Endodermal cell (in vitro differentiated cells): ENCODE measurements at regions not wholly inside any gene's neighbourhood (a gene's known extent, or its start where the extent isn't known, plus 50 kb on each side); places are given as distances from the start of the nearest gene placed in this dataset.

Experiments
- DNase-seq: peaks from one replicate; pipeline ENCODE4 v3.0.0-alpha.2; 2017
- H3K27ac ChIP-seq: 2 replicates; pipeline ENCODE4 v1.5.1; 2013; ENCODE audit warnings: mild to moderate bottlenecking, low read depth, low read length, moderate library complexity
- H3K27me3 ChIP-seq: 2 replicates; pipeline ENCODE4 v1.6.1; 2013; ENCODE audit warnings: mild to moderate bottlenecking, low read length, moderate library complexity; ENCODE audit not compliant: insufficient read depth, control insufficient read depth, poor library complexity, severe bottlenecking
- H3K36me3 ChIP-seq: 2 replicates; pipeline ENCODE4 v1.7.0; 2013; ENCODE audit warnings: mild to moderate bottlenecking, low read length, moderate library complexity; ENCODE audit not compliant: control insufficient read depth, insufficient read depth
- H3K4me1 ChIP-seq: one replicate; pipeline ENCODE4 v1.7.0; 2013; ENCODE audit warnings: low read length; ENCODE audit not compliant: control insufficient read depth, insufficient read depth
- H3K4me3 ChIP-seq: 2 replicates; pipeline ENCODE4 v1.5.1; 2013; ENCODE audit warnings: mild to moderate bottlenecking, low read length, moderate library complexity
- H3K9ac ChIP-seq: 2 replicates; pipeline ENCODE4 v1.6.1; 2013; ENCODE audit warnings: mild to moderate bottlenecking, low read length, moderate library complexity; ENCODE audit not compliant: poor library complexity, severe bottlenecking; ENCODE audit errors: extremely low read depth
- H3K9me3 ChIP-seq: 2 replicates; pipeline ENCODE4 v1.6.1; 2013; ENCODE audit warnings: mild to moderate bottlenecking, low read length, moderate library complexity; ENCODE audit not compliant: control insufficient read depth
- H3K27ac Mint-ChIP-seq: 2 replicates; pipeline ENCODE4 v1.8.0; 2020; ENCODE audit warnings: mixed read lengths
- H3K27me3 Mint-ChIP-seq: 2 replicates; pipeline ENCODE4 v1.8.0; 2021; ENCODE audit warnings: mild to moderate bottlenecking, mixed read lengths; ENCODE audit not compliant: insufficient read depth
- H3K36me3 Mint-ChIP-seq: 2 replicates; pipeline ENCODE4 v1.8.0; 2020; ENCODE audit warnings: low read depth, mixed read lengths
- H3K4me1 Mint-ChIP-seq: 2 replicates; pipeline ENCODE4 v1.8.0; 2020; ENCODE audit warnings: mixed read lengths
- H3K4me3 Mint-ChIP-seq: 2 replicates; pipeline ENCODE4 v1.8.0; 2020; ENCODE audit warnings: mild to moderate bottlenecking, moderate library complexity, mixed read lengths
- H3K9me3 Mint-ChIP-seq: 2 replicates; pipeline ENCODE4 v1.8.0; 2020; ENCODE audit warnings: mild to moderate bottlenecking, mixed read lengths
- CTCF ChIP-seq: fragments of 200-600 bp; sonication (generic); conservative IDR thresholded peaks from 2 replicates; pipeline ENCODE4 v1.5.0; 2021; ENCODE audit warnings: antibody characterized with exemption, mild to moderate bottlenecking
- WGBS, 2 experiments: methylation state at CpG; one replicate each; pipeline versions ENCODE4 v1.1.5 to v1.1.7; 2013; ENCODE audit warnings: missing lambda C conversion rate in 2 of 2, mixed read lengths in 1 of 2; ENCODE audit not compliant: insufficient coverage in 1 of 2, insufficient read length in 1 of 2; 5-methylcytosine and 5-hydroxymethylcytosine counted together

DNA sequence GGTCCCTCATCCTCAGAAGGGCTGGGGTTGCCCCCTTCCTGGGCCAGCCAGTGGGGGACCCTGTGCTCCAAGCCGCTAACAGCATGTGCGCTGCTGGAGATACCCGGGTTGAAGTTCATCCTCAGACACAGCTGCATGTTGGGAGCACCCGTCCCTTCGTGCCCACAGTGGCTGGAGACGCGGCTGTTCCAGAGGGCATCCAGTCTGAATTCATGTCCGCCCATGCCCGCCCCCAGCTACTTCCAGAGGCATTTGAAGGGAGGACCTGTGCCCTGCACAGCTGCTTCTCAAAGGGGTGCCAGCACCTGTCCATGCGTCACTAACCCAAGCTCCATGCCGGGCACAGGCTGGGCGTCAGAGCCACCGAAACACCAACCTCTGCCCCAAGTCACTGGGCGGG is 68.1 kb upstream of the ADGRA1 start:
- H3K9me3 ChIP-seq: no peaks in the 10 kb centered on the region
- no peaks in the 10 kb centered on the region for H3K27me3 ChIP-seq
- no peak for DNase-seq
- no peak overlapping the region for H3K4me3 ChIP-seq
- Mint-ChIP-seq H3K27me3 (peaks cover 6% of the 10 kb centered on the region), H3K9me3 (no peaks in the 10 kb centered on the region), H3K27ac (no peak overlapping the region), H3K4me1 (peaks cover 2% of the 10 kb centered on the region), H3K4me3 (no peak overlapping the region), H3K36me3 (no peaks in the 10 kb centered on the region)
- no peak for TF ChIP-seq CTCF
- H3K4me1 ChIP-seq: no peaks in the 10 kb centered on the region
- H3K9ac ChIP-seq: no peak overlapping the region
- 95 to 96% methylated on average over 14 of the region's 14 CpGs for WGBS, 2 experiments
- H3K36me3 ChIP-seq: no peaks in the 10 kb centered on the region
- no peak overlapping the region for H3K27ac ChIP-seq

GRCh38 chr10:133019191-133019590 is 68.5 kb upstream of the ADGRA1 start:
- TF ChIP-seq CTCF: no peak
- Histone ChIP-seq H3K9me3 (no peaks in the 10 kb centered on the region), H3K4me1 (no peaks in the 10 kb centered on the region), H3K36me3 (no peaks in the 10 kb centered on the region), H3K9ac (no peak overlapping the region), H3K4me3 (no peak overlapping the region), H3K27me3 (no peaks in the 10 kb centered on the region), H3K27ac (no peak overlapping the region)
- DNase-seq: no peak
- 92% methylated on average over 11 to 17 of the region's 17 CpGs for WGBS, 2 experiments
- H3K9me3 Mint-ChIP-seq: no peaks in the 10 kb centered on the region
- H3K27ac Mint-ChIP-seq: no peak overlapping the region
- H3K27me3 Mint-ChIP-seq: peaks cover 3% of the 10 kb centered on the region
- no peaks in the 10 kb centered on the region for H3K36me3 Mint-ChIP-seq
- H3K4me3 Mint-ChIP-seq: no peak overlapping the region
- no peaks in the 10 kb centered on the region for H3K4me1 Mint-ChIP-seq

- Histone ChIP-seq H3K27me3 (no peaks in the 10 kb centered on the region), H3K36me3 (no peaks in the 10 kb centered on the region), H3K27ac (no peak overlapping the region), H3K4me1 (no peaks in the 10 kb centered on the region), H3K9me3 (no peaks in the 10 kb centered on the region), H3K9ac (no peak overlapping the region), H3K4me3 (no peak overlapping the region)
- Mint-ChIP-seq H3K9me3 (no peaks in the 10 kb centered on the region), H3K4me1 (no peaks in the 10 kb centered on the region), H3K4me3 (no peak overlapping the region), H3K27me3 (no peaks in the 10 kb centered on the region), H3K27ac (no peak overlapping the region), H3K36me3 (no peaks in the 10 kb centered on the region)
- 92 to 95% methylated on average over 19 to 24 of the region's 24 CpGs for WGBS, 2 experiments
- no peak for TF ChIP-seq CTCF
- no peak for DNase-seq
These were observed 69.2 kb upstream of the ADGRA1 start for GRCh38 chr10:133018491-133018890.
